AG04449 (cell line): ENCODE measurements at regions not wholly inside any gene's neighbourhood (a gene's known extent, or its start where the extent isn't known, plus 50 kb on each side); places are given as distances from the start of the nearest gene placed in this dataset.

Experiments used
- CTCF ChIA-PET: fragments of 350-600 bp; formaldehyde crosslinking; extraction: SDS; loops from one replicate; lab custom pipeline; 2021; ENCODE audit warnings: antibody characterized with exemption; lab: Yijun Ruan, JAX
- POLR2A ChIA-PET: fragments of 400-600, 350-600 bp; formaldehyde crosslinking; extraction: SDS; loops from one replicate; lab custom pipeline; 2020; ENCODE audit warnings: antibody characterized with exemption, inconsistent platforms; lab: Yijun Ruan, JAX
- DNase-seq: peaks from one replicate; pipeline ENCODE4 v3.0.0-alpha.2; 2010; ENCODE audit warnings: low read depth, low spot score
- H3K4me3 ChIP-seq: 2 replicates; pipeline ENCODE4 v1.5.1; 2011; ENCODE audit warnings: low read depth, mild to moderate bottlenecking, control low read depth, low read length
- TF ChIP-seq, protein P1 (sequence below): IDR thresholded peaks from one replicate; pipeline ENCODE4 v1.5.1; 2011; ENCODE audit warnings: mild to moderate bottlenecking, moderate library complexity, low read length, control low read depth, inconsistent platforms; ENCODE audit not compliant: insufficient read depth; ENCODE audit errors: missing control alignments

- H3K4me3 ChIP-seq: no peak overlapping the region
- no peak for DNase-seq
- TF ChIP-seq, protein P1, sequence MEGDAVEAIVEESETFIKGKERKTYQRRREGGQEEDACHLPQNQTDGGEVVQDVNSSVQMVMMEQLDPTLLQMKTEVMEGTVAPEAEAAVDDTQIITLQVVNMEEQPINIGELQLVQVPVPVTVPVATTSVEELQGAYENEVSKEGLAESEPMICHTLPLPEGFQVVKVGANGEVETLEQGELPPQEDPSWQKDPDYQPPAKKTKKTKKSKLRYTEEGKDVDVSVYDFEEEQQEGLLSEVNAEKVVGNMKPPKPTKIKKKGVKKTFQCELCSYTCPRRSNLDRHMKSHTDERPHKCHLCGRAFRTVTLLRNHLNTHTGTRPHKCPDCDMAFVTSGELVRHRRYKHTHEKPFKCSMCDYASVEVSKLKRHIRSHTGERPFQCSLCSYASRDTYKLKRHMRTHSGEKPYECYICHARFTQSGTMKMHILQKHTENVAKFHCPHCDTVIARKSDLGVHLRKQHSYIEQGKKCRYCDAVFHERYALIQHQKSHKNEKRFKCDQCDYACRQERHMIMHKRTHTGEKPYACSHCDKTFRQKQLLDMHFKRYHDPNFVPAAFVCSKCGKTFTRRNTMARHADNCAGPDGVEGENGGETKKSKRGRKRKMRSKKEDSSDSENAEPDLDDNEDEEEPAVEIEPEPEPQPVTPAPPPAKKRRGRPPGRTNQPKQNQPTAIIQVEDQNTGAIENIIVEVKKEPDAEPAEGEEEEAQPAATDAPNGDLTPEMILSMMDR: no peak
- CTCF ChIA-PET: no interaction called here
- POLR2A ChIA-PET: interaction anchor here (0.6 kb wide), 1 partner anchor 452 kb away, joined by 3 read pairs; no protein-coding TSS in a partner anchor
These were observed 783.6 kb downstream of the BRD1 start for GRCh38 chr22:49044091-49044490.

- ChIA-PET CTCF (no interaction called here), POLR2A (no interaction called here)
- DNase-seq: no peak
- TF ChIP-seq, protein P1: no peak
- H3K4me3 ChIP-seq: no peak overlapping the region
These were observed 784.5 kb downstream of the BRD1 start for GRCh38 chr22:49042877-49043859.

DNA sequence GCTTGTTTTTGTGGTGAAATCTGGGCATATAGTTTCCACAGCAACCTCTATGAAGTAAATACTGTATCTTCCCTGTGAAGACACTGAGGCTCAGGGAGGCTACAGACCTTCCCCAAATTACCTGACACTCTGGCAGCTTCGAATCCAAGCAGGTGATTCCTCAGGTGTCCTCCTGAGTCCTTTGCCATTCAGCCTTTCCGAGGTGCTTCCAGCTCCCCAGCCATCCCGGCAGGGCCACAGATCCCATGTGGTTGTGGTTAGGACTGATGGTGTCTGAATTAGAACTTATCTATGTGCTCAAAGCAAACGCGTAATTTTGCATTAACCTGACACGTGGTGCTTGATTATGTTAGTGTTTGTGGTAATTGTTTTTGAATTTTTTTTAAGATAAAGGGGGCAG, 785.6 kb downstream of the BRD1 start:
- CTCF ChIA-PET: no interaction called here

GRCh38 chr22:49040754-49041467, 786.8 kb downstream of the BRD1 start:
- DNase-seq: no peak
- H3K4me3 ChIP-seq: no peak overlapping the region
- POLR2A ChIA-PET: no interaction called here
- CTCF ChIA-PET: no interaction called here
- TF ChIP-seq, protein P1: no peak

More for the DNA sequence above, 785.6 kb downstream of the BRD1 start:
- H3K4me3 ChIP-seq: no peak overlapping the region
- POLR2A ChIA-PET: no interaction called here
- TF ChIP-seq, protein P1: no peak
- no peak for DNase-seq

GRCh38 chr22:49040111-49040510, 787.6 kb downstream of the BRD1 start:
- POLR2A ChIA-PET: no interaction called here
- no peak overlapping the region for H3K4me3 ChIP-seq
- no peak for DNase-seq
- CTCF ChIA-PET: no interaction called here
- TF ChIP-seq, protein P1: no peak

DNA sequence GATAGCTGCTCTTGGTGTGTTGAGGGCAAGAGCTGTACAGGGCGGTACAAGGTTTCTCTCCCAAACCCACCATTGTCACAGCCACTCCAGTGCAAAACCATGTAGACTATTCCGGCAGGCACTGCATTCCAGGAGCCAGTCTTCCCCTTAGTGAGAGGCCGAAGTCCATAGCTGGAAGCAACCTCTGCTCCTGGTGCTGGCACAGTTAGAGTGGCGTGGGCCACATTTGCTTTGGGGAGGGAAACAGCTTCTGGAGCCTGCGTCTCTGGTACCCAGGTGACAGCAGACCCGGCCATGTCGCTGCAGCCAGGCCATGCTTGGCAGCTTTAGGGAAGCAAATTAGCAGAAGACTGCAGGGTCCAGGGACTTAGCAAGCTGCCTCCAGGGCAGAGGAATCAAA, 788.0 kb downstream of the BRD1 start:
- TF ChIP-seq, protein P1: no peak
- POLR2A ChIA-PET: no interaction called here
- CTCF ChIA-PET: no interaction called here
- no peak overlapping the region for H3K4me3 ChIP-seq
- no peak for DNase-seq
